SU-DHL-6 (cell line): ENCODE measurements at regions not wholly inside any gene's neighbourhood (a gene's known extent, or its start where the extent isn't known, plus 50 kb on each side); places are given as distances from the start of the nearest gene placed in this dataset.

Source experiments
- CTCF ChIP-seq: fragments of 200-600 bp; sonication (generic); IDR thresholded peaks from one replicate; pipeline ENCODE4 v1.5.1; 2017; ENCODE audit warnings: antibody characterized with exemption, mild to moderate bottlenecking, low read length, moderate library complexity; ENCODE audit not compliant: insufficient read depth, poor library complexity, severe bottlenecking
- EZH2phosphoT487 ChIP-seq: fragments of 200-600 bp; sonication (generic), shearing (Covaris generic); conservative IDR thresholded peaks from 2 replicates; pipeline ENCODE4 v1.6.1; 2018; ENCODE audit warnings: mild to moderate bottlenecking, antibody characterized with exemption, low read length, moderate library complexity, mixed read lengths

- TF ChIP-seq CTCF (no peak), EZH2phosphoT487 (no peak)
Observed at GRCh38 chr13:55572408-55572807, 1568.3 kb upstream of the PRR20A start.
